Parathyroid adenoma (tissue), 2 donors: ENCODE measurements at regions not wholly inside any gene's neighbourhood (a gene's known extent, or its start where the extent isn't known, plus 50 kb on each side); places are given as distances from the start of the nearest gene placed in this dataset.

ENCODE experiments used
- H2AFZ ChIP-seq: fragments of 300-600 bp; sonication (generic); one replicate; pipeline ENCODE4 v1.7.0; 2017; ENCODE audit warnings: antibody characterized with exemption, mild to moderate bottlenecking
- H3K27ac ChIP-seq: fragments of 300-600 bp; sonication (generic); one replicate; pipeline ENCODE4 v1.7.0; 2017
- H3K27me3 ChIP-seq: fragments of 300-600 bp; sonication (generic); one replicate; pipeline ENCODE4 v1.7.0; 2017; ENCODE audit warnings: low read length; ENCODE audit not compliant: control insufficient read depth, insufficient read depth
- H3K36me3 ChIP-seq: fragments of 300-600 bp; sonication (generic); one replicate; pipeline ENCODE4 v1.7.0; 2017; ENCODE audit warnings: low read length; ENCODE audit not compliant: control insufficient read depth, insufficient read depth
- H3K4me1 ChIP-seq: fragments of 300-600 bp; sonication (generic); one replicate; pipeline ENCODE4 v1.7.0; 2017; ENCODE audit warnings: control low read depth
- H3K4me2 ChIP-seq: fragments of 300-600 bp; sonication (generic); one replicate; pipeline ENCODE4 v1.7.0; 2017; ENCODE audit warnings: low read length
- H3K4me3 ChIP-seq: fragments of 300-600 bp; sonication (generic); one replicate; pipeline ENCODE4 v1.7.0; 2017; ENCODE audit warnings: low read depth, low read length
- H3K79me2 ChIP-seq: fragments of 300-600 bp; sonication (generic); one replicate; pipeline ENCODE4 v1.7.0; 2017; ENCODE audit warnings: control low read depth
- H3K9ac ChIP-seq: fragments of 300-600 bp; sonication (generic); one replicate; pipeline ENCODE4 v1.7.0; 2017; ENCODE audit warnings: mild to moderate bottlenecking
- H3K9me3 ChIP-seq: fragments of 300-600 bp; sonication (generic); one replicate; pipeline ENCODE4 v1.7.0; 2017; ENCODE audit warnings: low read length; ENCODE audit not compliant: control insufficient read depth
- CTCF ChIP-seq: fragments of 300-600 bp; sonication (generic); IDR thresholded peaks from one replicate; pipeline ENCODE4 v1.7.0; 2017; ENCODE audit warnings: antibody characterized with exemption, mild to moderate bottlenecking
- donor health status: primary hyperparathyroidism.

GRCh38 chr12:115267464-115267863 is 583.5 kb upstream of the TBX3 start:
- H3K79me2 ChIP-seq = no peaks in the 10 kb centered on the region
- no peaks in the 10 kb centered on the region for H3K4me1 ChIP-seq
- H3K9me3 ChIP-seq = no peaks in the 10 kb centered on the region
- no peak overlapping the region for H3K9ac ChIP-seq
- H3K27me3 ChIP-seq = no peaks in the 10 kb centered on the region
- no peaks in the 10 kb centered on the region for H3K36me3 ChIP-seq
- no peak for TF ChIP-seq CTCF
- H3K4me2 ChIP-seq = no peak overlapping the region
- no peak overlapping the region for H3K27ac ChIP-seq
- H3K4me3 ChIP-seq = no peak overlapping the region
- H2AFZ ChIP-seq = no peak overlapping the region

GRCh38 chr12:115264605-115265004 is 580.6 kb upstream of the TBX3 start:
- no peaks in the 10 kb centered on the region for H3K4me1 ChIP-seq
- H2AFZ ChIP-seq = no peak overlapping the region
- TF ChIP-seq CTCF = no peak
- H3K36me3 ChIP-seq = no peaks in the 10 kb centered on the region
- H3K9me3 ChIP-seq = no peaks in the 10 kb centered on the region
- H3K4me3 ChIP-seq = no peak overlapping the region
- H3K9ac ChIP-seq = no peak overlapping the region
- no peaks in the 10 kb centered on the region for H3K27me3 ChIP-seq
- H3K27ac ChIP-seq = no peak overlapping the region
- no peak overlapping the region for H3K4me2 ChIP-seq
- no peaks in the 10 kb centered on the region for H3K79me2 ChIP-seq

- Histone ChIP-seq H3K4me3 (no peak overlapping the region), H3K79me2 (no peaks in the 10 kb centered on the region), H3K27ac (no peak overlapping the region), H3K9ac (no peak overlapping the region), H2AFZ (no peak overlapping the region), H3K27me3 (no peaks in the 10 kb centered on the region), H3K4me1 (no peaks in the 10 kb centered on the region), H3K4me2 (no peak overlapping the region), H3K9me3 (no peaks in the 10 kb centered on the region), H3K36me3 (no peaks in the 10 kb centered on the region)
- no peak for TF ChIP-seq CTCF
Measured at GRCh38 chr12:115261691-115262398, 577.9 kb upstream of the TBX3 start.

DNA sequence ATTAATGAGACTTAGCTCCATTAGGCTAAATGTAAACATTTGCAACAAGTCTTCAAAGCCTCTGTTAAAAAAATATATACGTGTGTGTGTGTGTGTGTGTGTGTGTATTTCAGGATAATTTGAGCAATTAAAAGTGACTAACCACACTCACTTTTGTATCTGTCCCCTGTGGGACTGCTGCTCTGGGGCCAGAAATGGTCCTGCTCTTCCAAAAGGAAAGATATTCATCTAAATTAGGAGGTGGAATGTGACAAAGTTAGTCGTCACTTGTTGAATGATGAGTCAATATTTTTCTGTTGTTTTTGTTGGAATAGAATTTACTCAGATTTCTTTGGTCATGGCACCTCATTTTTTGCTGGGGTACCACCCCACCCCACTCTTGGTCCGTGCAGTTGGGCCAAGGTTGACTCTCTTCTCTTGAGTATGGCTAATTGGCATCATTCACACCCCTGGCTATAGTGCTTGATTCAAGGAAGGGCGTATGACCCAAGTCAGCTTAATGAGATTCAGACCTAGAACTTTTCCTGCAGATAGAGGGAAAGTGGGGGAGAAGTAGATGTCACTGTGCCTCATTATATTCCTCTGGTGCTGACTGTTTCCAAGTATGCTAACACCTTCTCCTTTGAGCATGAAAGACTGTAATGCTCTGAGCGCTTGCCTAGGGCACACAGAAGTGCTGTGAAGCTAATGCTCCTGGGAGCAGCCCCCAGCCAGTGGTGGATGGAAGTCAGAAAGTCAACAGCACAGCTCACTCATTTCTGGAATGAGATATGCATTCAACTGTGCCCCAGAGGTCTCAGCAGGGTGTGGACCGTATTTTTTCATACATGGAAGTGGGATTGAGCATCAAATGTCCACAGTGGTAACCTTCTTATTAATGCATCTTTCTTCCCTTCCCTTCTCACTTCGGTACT is 577.0 kb upstream of the TBX3 start:
- Histone ChIP-seq H3K27ac (no peak overlapping the region), H3K27me3 (no peaks in the 10 kb centered on the region), H3K36me3 (no peaks in the 10 kb centered on the region), H3K9me3 (no peaks in the 10 kb centered on the region), H3K4me3 (no peak overlapping the region), H3K4me2 (no peak overlapping the region), H3K79me2 (no peaks in the 10 kb centered on the region), H2AFZ (no peak overlapping the region), H3K4me1 (no peaks in the 10 kb centered on the region), H3K9ac (no peak overlapping the region)
- no peak for TF ChIP-seq CTCF
